NB4 (cell line): ENCODE measurements at regions not wholly inside any gene's neighbourhood (a gene's known extent, or its start where the extent isn't known, plus 50 kb on each side); places are given as distances from the start of the nearest gene placed in this dataset.

Experiments used
- CTCF ChIP-seq: IDR thresholded peaks from one replicate; pipeline ENCODE4 v1.5.1; 2012; ENCODE audit warnings: low read depth, low read length
- MAX ChIP-seq: IDR thresholded peaks from 2 replicates; pipeline ENCODE4 v1.6.1; 2011; ENCODE audit warnings: low read depth, low read length
- POLR2A ChIP-seq: IDR thresholded peaks from 2 replicates; pipeline ENCODE4 v1.6.1; 2011; ENCODE audit warnings: mild to moderate bottlenecking; ENCODE audit not compliant: insufficient read length; ENCODE audit errors: extremely low read depth

GRCh38 chr1:209277662-209278061 lies 305.9 kb upstream of the CAMK1G start:
- TF ChIP-seq CTCF (no peak), POLR2A (no peak), MAX (no peak)
